ENCODE measurements at regions not wholly inside any gene's neighbourhood (a gene's known extent, or its start where the extent isn't known, plus 50 kb on each side); places are given as distances from the start of the nearest gene placed in this dataset.

DNA sequence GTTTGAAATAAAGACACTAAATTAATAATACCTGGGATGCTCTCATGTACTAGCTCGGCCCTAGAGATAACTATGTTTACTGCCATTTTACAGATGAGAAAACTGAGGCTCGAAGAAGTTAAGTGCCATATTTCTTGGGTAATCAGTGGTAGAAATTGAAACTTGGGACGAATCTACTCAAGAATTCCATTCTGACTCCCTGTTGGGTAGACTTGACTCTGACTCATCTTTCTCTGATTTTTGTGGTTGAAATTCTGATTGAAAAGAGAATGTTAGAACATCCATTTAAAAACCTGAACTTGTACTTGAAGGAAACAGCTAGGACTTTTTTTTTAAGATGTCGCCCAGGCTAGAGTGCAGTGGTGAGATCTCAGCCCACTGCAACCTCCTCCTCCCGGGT, 50.1 kb upstream of the NSUN7 start:
- H3K4me2 ChIP-seq = no peak overlapping the region

More for the DNA sequence above, 50.1 kb upstream of the NSUN7 start:
- Mint-ChIP-seq H3K27ac (no peak overlapping the region), H3K9me3 (no peaks in the 10 kb centered on the region), H3K4me1 (peaks cover 20% of the 10 kb centered on the region), H3K36me3 (ENCODE audit: low read depth) (no peaks in the 10 kb centered on the region), H3K4me3 (no peak overlapping the region), H3K27me3 (ENCODE audit: insufficient read depth, low read depth, poor library complexity) (peaks cover 5% of the 10 kb centered on the region)
- no peak for DNase-seq (ENCODE audit: low spot score)
- TF ChIP-seq, protein P1, sequence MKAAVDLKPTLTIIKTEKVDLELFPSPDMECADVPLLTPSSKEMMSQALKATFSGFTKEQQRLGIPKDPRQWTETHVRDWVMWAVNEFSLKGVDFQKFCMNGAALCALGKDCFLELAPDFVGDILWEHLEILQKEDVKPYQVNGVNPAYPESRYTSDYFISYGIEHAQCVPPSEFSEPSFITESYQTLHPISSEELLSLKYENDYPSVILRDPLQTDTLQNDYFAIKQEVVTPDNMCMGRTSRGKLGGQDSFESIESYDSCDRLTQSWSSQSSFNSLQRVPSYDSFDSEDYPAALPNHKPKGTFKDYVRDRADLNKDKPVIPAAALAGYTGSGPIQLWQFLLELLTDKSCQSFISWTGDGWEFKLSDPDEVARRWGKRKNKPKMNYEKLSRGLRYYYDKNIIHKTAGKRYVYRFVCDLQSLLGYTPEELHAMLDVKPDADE (IDR thresholded peaks at IDR 0.05) = no peak
- TF ChIP-seq STAT1 (IDR thresholded peaks at IDR 0.05; ENCODE audit: unreplicated experiment) (no peak), POLR2AphosphoS5 (IDR thresholded peaks at IDR 0.05; ENCODE audit: low read depth) (no peak), EZH2phosphoT487 (IDR thresholded peaks at IDR 0.05; ENCODE audit: unreplicated experiment) (no peak), CREB1 (CRISPR knock-in tag; IDR thresholded peaks at IDR 0.05; ENCODE audit: low read depth) (no peak), ZNF331 (CRISPR knock-in tag; IDR thresholded peaks at IDR 0.05; ENCODE audit: low read depth) (no peak)
- TF ChIP-seq, protein P2, sequence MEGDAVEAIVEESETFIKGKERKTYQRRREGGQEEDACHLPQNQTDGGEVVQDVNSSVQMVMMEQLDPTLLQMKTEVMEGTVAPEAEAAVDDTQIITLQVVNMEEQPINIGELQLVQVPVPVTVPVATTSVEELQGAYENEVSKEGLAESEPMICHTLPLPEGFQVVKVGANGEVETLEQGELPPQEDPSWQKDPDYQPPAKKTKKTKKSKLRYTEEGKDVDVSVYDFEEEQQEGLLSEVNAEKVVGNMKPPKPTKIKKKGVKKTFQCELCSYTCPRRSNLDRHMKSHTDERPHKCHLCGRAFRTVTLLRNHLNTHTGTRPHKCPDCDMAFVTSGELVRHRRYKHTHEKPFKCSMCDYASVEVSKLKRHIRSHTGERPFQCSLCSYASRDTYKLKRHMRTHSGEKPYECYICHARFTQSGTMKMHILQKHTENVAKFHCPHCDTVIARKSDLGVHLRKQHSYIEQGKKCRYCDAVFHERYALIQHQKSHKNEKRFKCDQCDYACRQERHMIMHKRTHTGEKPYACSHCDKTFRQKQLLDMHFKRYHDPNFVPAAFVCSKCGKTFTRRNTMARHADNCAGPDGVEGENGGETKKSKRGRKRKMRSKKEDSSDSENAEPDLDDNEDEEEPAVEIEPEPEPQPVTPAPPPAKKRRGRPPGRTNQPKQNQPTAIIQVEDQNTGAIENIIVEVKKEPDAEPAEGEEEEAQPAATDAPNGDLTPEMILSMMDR (conservative IDR thresholded peaks at IDR 0.05; ENCODE audit: low read depth in 2 of 2) = no peak
- H2AFZ ChIP-seq = no peak overlapping the region
- no peaks in the 10 kb centered on the region for H3K9me2 ChIP-seq (ENCODE audit: insufficient read depth)
- ATAC-seq = no peak
- H3K4me3 ChIP-seq = no peak overlapping the region
- no peaks in the 10 kb centered on the region for H4K20me1 ChIP-seq (replicated peaks; ENCODE audit: insufficient read depth)
- H3K27me3 ChIP-seq (ENCODE audit: insufficient read depth) = no peaks in the 10 kb centered on the region
- no peaks in the 10 kb centered on the region for H3K79me2 ChIP-seq (replicated peaks; ENCODE audit: insufficient read depth)
- H3K4me1 ChIP-seq (ENCODE audit: insufficient read depth) = peaks cover 12% of the 10 kb centered on the region
- no peak overlapping the region for H3K27ac ChIP-seq (ENCODE audit: low read depth)
- no peaks in the 10 kb centered on the region for H3F3A ChIP-seq (replicated peaks; ENCODE audit: low read depth)
- no peaks in the 10 kb centered on the region for H3K36me3 ChIP-seq (ENCODE audit: insufficient read depth)
